ENCODE measurements at regions not wholly inside any gene's neighbourhood (a gene's known extent, or its start where the extent isn't known, plus 50 kb on each side); places are given as distances from the start of the nearest gene placed in this dataset.

DNA sequence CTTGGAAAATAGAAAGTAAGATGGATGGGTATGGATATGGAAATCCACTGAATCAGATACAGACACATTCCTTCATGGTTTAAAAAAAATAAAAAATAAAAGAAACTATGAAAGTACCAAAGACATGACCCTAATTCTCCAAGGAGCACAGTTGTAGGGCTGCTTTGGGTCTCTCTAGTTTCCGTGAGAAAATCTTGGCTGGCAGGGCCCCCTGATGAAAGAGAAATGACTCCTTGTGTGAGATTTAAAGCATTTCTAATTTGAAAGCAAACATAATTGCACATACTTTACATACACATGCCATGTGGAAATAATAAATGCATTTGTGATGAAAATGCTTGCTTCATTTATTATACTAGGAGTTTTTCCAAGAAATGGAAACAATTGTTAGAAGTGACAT, 593.9 kb upstream of the BTBD3 start:
- no peak overlapping the region for H3K4me3 ChIP-seq (ENCODE audit: low read depth, low read length)
- no peak for DNase-seq (ENCODE audit: low read depth)
- TF ChIP-seq, protein P1, sequence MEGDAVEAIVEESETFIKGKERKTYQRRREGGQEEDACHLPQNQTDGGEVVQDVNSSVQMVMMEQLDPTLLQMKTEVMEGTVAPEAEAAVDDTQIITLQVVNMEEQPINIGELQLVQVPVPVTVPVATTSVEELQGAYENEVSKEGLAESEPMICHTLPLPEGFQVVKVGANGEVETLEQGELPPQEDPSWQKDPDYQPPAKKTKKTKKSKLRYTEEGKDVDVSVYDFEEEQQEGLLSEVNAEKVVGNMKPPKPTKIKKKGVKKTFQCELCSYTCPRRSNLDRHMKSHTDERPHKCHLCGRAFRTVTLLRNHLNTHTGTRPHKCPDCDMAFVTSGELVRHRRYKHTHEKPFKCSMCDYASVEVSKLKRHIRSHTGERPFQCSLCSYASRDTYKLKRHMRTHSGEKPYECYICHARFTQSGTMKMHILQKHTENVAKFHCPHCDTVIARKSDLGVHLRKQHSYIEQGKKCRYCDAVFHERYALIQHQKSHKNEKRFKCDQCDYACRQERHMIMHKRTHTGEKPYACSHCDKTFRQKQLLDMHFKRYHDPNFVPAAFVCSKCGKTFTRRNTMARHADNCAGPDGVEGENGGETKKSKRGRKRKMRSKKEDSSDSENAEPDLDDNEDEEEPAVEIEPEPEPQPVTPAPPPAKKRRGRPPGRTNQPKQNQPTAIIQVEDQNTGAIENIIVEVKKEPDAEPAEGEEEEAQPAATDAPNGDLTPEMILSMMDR (IDR thresholded peaks at IDR 0.05; ENCODE audit: control insufficient read depth, extremely low read depth, insufficient read depth), result no peak

DNA sequence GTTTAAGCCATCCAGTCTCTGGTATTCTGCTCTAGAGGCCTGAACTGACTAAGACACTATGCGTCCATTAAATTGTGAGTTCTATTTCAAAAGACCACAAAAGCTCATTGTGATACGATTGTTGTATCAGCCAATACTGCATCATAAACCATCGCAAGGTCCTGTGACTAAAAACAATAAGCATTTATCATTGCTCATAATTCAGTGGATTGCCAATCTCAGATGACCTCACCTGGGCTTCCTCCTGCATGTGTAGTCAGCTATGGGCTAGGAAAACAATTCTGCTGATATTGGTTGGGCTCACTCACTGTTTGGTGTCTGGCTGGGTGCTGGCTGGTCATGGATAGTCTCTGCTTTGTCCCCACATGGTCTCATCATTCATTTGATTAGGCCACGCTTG, 592.7 kb upstream of the BTBD3 start:
- DNase-seq (ENCODE audit: low read depth), result no peak
- no peak overlapping the region for H3K4me3 ChIP-seq (ENCODE audit: low read depth, low read length)
- TF ChIP-seq, protein P1 (IDR thresholded peaks at IDR 0.05; ENCODE audit: control insufficient read depth, extremely low read depth, insufficient read depth), result no peak

DNA sequence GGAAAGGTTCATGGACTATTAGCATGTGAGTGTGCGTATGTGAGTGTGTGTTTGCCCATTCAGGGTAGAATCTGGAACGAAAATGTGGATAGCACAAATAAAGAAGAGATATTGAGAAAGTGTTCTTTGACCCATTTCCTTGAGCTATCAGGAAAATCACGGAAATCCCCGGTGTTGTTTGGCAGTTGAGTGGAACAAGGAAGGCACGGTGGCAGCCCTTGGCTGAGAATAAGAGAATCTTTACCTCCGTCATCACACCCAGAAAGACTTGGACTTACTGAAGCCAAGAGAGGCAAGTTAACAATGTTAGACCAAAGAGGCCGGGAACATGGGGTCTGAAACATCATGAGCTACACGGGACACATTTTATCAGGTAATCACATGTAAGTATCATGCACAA, 588.9 kb upstream of the BTBD3 start:
- DNase-seq (ENCODE audit: low read depth), result no peak
- TF ChIP-seq, protein P1 (IDR thresholded peaks at IDR 0.05; ENCODE audit: control insufficient read depth, extremely low read depth, insufficient read depth), result no peak
- H3K4me3 ChIP-seq (ENCODE audit: low read depth, low read length), result no peak overlapping the region

DNA sequence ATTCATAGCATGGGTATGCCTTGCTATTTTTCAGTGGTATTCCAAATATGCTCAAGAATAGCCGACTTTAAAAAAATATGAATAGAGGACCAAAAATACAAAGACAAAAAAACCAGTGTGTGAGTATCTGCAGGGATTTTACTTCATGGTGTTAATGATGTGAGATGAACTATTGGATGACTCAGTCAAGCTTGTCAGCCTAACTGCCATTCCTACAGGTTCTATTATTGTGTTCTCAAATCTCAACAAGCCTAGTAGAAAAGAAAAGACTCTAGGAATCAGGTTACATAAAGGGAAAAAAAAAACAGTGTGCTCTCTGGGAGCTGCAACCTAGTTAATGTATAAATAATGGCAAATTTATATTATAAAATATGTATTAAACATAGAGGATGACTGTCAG, 588.4 kb upstream of the BTBD3 start:
- no peak overlapping the region for H3K4me3 ChIP-seq (ENCODE audit: low read depth, low read length)
- TF ChIP-seq, protein P1 (IDR thresholded peaks at IDR 0.05; ENCODE audit: control insufficient read depth, extremely low read depth, insufficient read depth), result no peak
- no peak for DNase-seq (ENCODE audit: low read depth)

DNA sequence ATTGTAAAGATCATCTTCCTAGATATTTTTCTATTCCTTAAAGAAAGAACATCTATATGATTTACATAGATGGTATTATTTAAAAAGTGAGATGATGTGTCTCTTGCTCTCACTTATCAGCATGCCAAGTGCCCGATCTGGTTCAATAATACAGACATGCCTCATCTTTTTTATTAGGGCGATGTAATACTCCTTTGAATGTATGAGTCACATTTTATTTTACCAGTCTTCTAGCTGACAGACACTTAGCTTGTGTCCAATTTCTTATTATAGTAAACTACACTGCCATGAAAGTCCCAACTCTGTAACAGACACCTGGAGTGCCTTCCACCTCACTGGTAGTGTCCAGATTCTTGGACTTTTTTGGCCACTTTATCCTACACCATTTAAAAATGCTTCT, 586.6 kb upstream of the BTBD3 start:
- DNase-seq (ENCODE audit: low read depth), result no peak
- TF ChIP-seq, protein P1 (IDR thresholded peaks at IDR 0.05; ENCODE audit: control insufficient read depth, extremely low read depth, insufficient read depth), result no peak
- H3K4me3 ChIP-seq (ENCODE audit: low read depth, low read length), result no peak overlapping the region

DNA sequence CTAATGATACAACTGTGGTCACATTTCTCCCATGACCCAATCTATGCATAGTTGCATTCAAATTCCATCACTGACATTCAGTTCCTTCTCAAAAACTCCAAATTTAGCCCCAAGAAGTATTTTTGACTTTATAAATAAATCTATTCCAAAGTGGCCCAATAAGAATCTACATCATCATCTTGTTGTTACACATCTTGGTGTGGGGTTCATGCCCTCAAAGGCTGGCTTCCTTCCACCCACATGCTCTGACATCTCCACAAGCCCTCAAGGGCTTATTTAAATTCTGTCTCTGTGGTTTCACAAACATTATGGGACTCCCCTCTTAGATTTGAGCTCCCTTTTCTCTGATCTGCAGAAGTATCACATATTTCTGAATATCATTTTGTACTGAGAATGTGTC, 585.3 kb upstream of the BTBD3 start:
- TF ChIP-seq, protein P1 (IDR thresholded peaks at IDR 0.05; ENCODE audit: control insufficient read depth, extremely low read depth, insufficient read depth), result no peak
- DNase-seq (ENCODE audit: low read depth), result no peak
- H3K4me3 ChIP-seq (ENCODE audit: low read depth, low read length), result no peak overlapping the region

DNA sequence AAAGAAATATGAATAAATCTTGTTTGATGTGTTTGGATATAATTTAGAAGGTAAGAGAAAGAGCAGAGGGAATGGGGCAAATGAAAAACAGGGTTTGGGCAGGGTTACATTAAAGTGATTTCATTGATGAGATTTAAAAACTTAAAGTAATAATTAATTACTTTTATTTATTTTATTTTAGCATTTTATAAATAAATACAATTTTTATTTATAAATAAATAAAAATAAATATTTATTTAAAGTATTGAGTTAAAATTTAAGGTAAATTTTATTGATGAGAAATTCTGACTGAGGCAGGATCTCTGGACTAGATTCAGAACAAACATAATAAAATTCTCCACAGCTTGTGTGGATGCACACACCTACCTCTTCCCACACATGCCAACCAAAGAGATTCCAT, 584.1 kb upstream of the BTBD3 start:
- TF ChIP-seq, protein P1 (IDR thresholded peaks at IDR 0.05; ENCODE audit: control insufficient read depth, extremely low read depth, insufficient read depth), result no peak
- no peak overlapping the region for H3K4me3 ChIP-seq (ENCODE audit: low read depth, low read length)
- no peak for DNase-seq (ENCODE audit: low read depth)

All from LNCaP clone FGC (cell line).